HG03558 (cell line): ENCODE measurements at regions not wholly inside any gene's neighbourhood (a gene's known extent, or its start where the extent isn't known, plus 50 kb on each side); places are given as distances from the start of the nearest gene placed in this dataset.
"Not testable (repeated sequence)": the region's sequence is repeated elsewhere in the genome, so short reads cannot be mapped to it uniquely, and the experiment has no call there.

Experiments used
- ATAC-seq: cut with Tn5 transposase; IDR thresholded peaks from one replicate; pipeline ENCODE4 v1.9.1; 2021; ENCODE audit warnings: moderate number of reproducible peaks; ENCODE audit not compliant: unreplicated experiment; ENCODE audit errors: extremely low read depth

DNA sequence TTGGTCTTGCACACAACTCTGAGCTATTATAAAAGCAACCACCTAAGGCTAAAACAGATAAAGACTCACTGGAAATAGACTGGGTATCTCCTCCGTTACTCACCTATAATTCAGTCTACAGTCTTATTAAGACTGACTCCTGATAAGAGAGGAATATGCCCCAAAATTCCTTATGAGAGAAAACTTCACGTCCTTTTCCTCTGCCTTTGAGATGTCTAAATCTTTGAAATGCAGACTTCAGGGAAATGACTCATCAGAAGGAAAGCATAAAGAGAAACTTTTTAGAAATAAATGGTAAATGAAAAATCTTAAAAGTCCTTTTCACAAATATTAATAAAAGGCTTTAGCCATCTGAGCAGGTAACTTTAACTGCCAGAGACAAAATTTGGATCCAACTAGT is 187.5 kb upstream of the RTL1 start:
- no peak for ATAC-seq

DNA sequence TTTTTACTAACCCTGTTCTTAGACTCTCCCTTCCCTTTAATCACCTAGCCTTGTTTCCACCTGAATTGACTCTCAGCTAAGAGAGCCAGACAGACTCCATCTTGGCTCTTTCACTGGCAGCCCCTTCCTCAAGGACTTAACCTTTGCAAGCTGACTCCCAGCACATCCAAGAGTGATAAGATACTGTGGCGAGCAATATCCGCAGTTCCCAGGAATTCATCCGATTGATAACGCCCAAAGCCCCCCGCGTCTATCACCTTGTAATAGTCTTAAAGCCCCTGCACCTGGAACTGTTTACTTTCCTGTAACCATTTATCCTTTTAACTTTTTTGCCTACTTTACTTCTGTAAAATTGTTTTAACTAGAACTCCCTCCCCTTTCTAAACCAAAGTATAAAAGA is 191.4 kb upstream of the RTL1 start:
- ATAC-seq: not testable (repeated sequence)

DNA sequence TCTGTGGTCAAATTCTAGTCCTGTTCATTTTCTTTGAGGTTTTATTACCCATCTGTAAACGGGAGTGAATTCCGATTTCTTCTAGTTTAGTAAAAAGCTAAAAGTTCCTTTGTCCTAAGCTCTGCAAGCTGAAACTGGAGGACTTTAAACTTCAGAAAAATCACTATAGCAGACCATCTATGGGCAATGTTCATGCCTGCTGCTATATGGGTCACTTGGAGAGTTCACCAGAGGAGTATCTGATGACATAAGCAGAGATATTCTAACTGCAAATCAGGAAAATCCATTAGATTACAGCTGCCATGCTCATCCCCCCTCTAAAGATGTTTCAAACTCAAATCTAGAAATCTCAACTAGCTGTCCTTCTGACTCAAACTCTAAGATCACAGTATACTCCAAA is 193.0 kb upstream of the RTL1 start:
- ATAC-seq: no peak

DNA sequence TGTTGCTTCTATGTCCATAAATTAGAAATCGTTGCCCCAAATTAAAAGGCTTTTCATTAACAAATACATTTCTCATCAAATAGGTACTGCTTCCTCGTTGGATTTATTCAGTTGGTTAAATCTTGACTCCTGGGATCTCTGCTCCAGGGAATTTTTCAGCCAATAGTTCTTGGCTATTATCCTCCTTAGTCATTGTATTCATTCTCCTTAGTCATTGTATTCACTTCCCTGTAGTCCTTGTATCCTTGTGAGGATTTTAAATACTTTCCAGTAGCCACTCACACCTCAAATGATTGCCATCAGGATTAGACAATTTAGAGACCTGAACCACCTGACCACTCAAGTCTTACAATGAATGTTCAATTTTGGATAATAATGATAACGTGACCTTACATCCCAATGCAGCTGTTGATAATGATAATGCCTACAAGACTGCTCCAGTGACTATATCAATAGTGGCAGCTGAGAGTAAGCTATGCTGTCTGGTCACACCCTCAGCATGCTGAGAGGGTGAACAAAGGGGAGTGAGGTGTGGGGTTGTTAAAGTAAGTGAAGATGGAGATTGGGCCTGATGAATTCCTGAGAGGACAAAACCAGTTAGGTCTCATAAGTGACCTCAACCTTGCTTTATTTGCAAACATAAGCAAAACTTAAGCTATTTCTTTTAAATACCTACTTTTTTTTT is 193.7 kb upstream of the RTL1 start:
- ATAC-seq: no peak

DNA sequence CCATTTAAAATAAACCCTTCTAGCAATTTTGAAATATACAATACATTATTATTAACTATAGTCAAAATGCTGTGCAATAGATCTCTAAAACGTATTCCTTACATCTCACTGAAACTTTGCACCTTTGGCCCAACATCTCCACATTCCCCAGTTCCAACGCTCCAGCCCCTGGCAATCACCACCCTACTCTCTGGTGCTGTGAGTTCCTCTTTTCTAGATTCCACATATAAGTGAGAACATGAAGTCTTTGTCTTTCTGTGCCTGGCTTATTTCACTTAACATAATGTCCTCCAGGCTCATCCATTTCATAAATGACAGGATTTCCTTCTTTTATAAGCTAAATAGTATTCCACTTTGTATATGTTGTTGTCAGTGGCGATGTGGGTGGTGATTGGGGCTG is 194.7 kb upstream of the RTL1 start:
- no peak for ATAC-seq

DNA sequence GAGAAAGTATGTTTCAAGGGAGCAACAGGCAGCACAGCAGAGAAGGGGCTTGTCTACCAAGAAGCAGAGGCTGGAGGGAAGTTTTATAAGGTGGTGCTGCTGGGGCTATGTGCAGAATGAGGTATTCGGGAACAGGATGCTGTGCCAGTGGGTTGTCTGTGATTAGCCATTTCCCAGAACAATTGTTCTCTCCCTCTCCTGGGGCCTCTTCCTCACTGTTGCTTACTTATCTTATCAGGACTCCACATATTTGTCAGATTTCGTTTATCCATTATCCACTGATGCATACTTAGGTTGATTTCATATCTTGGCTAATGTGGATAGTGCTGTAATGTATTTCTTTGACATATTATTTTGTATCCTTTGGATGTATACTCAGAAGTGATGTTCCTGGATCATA is 195.1 kb upstream of the RTL1 start:
- no peak for ATAC-seq

DNA sequence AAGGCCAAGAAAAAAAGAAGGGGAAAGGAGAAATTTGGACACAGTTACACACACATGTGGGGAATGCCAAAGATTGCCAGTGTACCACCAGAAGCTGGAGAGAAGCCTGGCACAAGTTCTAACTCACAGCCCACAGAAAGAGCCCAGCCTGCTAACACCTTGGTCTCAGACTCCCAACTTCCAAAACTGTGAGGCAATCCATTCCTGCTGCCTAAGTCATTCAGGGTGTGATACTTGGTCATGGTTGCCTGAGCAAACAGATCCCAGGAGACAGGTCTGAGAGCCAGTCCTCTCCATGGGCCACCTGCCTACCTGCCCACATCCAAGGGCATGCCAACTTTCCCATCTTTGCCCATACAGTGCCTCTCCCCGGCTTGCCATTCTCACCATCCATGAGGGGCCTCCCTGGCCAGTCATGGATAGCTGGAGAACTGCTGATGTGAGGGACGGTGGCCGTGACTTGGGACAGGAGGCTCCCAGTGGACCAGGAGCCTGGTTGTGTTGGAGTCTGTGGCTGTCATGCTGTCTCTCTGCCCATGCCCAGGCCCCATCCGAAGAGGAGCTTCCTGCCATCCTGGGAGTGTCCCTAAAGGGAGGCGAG is 198.0 kb upstream of the RTL1 start:
- no peak for ATAC-seq

DNA sequence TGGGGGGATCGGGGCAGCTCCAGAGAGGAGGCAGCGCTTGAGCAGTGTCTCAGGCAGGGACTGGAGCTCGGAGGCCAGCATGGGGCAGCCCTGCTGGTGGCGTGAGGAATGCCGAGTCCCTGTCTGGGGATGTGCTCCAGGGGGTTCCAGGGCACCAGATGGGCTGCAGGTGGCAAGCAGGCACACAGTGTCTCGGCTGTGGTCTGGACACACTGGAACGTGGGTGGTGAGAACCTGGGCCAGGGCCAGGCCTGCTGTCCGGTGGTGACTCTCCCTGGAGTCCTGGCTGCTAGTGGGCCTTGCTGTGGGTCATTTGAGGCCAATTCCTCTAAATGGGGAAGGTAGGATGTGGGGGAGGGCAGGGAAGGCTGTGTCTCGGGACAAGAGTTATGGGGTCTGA is 199.4 kb upstream of the RTL1 start:
- ATAC-seq: no peak

DNA sequence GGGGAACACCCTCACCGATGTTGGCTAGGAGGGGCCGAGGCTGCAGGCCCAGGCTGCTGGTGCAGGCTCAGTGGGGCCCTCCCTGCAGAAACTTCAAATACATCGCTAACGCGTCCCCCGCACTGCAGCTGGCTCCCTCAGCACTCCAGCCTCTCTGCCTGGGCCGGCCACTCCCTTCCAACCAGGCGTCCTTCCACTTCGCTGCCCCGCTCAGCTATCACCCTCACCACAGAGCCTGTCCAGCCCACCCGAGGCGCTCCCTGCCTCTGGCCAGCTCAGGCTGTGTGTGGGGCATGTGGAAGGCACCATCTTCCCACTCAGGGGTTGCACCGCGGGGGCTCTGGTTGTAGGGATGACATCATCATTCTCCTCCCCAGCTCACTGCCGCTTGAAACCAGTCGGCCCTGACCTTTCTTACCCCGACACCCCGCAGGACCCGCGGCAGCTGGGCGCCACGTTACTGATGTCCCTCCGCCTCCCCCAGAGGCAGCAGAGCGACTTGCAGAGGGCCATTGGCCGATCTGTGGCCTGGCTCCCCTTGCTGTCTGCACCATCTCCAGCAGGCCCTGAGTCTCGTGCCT is 199.9 kb upstream of the RTL1 start:
- no peak for ATAC-seq

DNA sequence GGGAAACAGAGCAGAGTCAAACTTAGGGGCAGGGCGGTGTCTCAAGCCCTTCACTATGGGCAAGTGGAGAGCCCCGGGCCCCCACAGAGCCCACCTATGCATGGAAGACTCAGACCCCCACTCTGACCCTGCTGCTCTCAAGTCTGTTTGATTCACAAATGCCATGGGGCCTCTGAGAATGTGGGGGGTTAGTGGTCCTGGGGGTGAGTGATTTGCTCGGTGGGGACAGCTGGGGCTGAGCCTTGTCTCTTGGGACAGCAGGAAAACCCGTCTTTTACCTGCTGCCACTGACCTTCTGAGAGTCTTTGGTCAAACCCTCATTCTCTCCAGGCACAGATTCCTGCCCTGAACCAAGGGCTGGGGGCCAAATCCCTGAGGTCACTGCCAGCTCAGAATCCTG is 201.0 kb upstream of the RTL1 start:
- ATAC-seq: no peak

DNA sequence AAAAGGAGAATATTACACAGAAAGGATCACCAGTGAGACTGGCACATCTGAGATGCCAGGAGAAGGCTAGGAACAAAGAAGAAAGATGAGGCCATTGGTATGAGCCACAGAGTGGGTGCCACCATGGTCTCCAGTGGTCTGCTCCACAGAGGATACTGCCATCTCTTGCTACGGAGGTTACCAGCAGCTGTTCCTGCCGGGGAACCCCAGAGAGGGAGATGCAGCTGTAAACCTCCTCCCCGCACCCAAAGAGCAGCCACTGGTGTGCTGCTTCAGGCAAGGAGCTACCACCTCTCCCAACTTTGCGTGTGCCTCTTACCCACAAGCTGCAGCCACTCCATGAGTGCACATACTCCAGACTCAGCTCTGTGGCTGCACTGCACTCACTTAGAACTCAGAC is 201.5 kb upstream of the RTL1 start:
- ATAC-seq: no peak

DNA sequence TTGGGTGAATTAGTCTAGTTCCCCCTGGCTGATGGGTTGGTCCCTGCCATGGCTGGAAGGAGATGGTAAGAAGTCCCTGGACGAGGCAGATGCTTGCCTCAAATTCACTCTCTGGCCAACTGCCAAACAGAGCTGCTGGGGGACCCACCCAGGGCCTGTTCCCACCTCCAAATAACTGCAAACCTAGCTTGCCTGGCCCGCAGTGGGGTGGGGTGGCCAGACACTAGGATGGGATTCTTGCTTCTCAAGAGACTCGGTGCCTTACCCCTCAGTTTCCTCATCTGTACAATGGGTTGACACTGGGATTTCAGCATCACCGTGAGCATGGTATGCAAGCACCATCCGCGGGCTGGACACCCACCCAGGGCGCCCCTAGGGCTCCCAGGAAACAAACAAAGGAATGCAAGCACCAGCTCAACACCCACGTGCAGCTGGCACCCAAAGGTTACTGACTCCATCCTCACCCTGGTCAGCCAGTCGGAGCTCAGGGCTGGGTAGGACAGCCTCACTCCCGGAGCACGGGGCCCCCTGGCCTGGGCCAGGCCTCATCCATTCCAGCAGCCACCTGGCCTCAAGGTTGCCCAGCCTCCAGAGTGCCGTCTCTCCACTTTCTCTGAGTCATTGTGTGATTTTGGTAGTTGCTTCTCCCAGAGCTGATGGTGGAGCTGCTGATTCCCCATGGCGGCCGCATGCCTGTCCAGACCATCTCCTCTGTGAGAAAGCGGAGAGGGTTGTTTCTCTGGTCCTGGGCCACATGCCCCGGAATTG is 205.2 kb upstream of the RTL1 start:
- ATAC-seq: no peak

DNA sequence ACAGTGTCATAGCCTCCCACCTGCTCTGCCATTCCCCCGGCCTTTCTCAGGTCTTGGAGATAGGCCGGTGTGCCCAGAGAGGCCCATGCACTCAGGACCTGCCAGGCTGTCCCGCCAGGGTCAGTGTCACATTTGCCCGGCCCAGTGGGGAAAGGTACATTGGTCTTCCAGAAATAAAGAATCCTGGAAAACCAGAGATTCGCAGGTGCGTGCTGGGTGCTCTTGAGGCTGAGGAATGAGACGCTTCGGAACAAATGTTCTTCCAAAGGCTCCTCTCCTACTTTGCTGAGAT is 205.8 kb upstream of the RTL1 start:
- ATAC-seq: no peak

DNA sequence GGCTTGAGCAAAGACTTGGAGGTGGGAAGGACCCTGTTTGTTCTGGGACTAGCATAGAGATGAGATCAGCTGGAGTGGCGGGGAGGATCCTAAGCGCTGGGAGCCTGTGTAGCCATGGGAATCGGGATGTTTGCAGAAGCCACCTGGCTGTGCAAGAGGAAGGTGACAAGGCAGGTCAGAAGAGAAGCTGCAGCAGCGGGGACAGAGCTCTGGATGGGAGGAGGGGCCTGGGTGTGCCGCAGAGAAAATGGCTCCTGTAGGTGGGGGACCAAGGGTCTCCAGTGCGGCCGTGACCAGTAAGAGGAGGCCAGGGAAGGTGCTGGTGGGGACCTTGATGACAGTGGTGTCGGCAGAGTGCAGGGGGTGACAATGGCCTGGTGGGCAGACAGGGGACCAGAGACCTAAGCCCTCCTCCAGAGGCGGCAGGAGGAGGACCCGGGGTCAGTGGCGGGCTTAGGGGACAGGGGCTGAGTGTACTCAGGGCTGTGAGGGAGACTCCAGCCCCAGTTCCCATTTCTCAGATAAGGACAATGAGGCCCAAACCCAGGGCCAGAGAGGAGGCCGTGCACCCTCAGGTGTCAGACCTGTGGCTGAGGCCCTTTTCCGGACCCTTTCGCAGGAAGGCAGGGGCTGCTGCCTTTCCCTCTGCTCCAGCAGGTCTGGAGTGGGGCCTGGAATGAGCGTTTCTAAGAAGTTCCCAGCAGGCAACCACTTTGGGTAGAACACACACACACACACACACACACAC is 206.6 kb upstream of the RTL1 start:
- no peak for ATAC-seq

DNA sequence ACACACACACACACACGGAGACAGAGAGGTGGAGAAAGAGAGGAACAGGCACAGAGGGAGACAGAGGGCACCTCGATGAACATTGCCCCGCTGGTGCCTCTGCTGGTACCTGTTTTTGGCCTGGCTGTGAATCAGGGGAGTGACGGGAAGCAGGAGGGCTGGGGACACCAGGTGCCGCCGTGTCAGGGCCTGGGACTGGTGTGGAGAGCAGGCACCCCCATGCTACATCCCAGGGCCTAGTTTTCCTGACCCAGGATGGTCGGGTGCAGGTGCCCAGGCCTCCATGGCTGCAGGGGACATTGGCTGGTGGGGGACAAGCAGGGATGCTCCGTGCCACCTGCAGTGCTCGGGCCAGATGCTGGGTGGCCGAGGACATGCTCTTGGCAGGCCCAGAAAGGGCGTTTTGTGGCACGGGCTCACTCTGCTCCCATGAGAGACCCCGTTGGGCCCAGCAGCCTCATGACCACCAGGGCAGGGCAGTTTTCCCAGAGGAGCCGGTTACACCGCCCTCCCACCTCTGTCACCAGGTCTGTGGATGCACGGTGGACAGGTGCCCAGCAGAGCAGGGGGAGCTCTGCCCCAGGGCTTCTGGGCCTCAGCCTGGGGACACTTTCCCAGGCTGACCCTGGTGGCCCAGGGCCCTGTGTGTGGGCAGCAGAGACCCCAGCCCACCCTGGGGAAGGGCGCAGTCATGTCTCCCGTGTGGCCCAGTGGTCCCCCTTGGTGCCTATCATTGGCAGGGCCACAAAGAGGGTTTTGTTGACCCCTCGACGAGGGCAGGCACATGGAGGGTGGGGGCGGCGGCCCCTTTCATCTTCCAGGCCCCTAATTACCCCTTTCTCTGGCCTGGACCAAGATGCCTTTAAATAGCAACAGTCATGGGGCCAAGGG is 207.5 kb upstream of the RTL1 start:
- no peak for ATAC-seq

DNA sequence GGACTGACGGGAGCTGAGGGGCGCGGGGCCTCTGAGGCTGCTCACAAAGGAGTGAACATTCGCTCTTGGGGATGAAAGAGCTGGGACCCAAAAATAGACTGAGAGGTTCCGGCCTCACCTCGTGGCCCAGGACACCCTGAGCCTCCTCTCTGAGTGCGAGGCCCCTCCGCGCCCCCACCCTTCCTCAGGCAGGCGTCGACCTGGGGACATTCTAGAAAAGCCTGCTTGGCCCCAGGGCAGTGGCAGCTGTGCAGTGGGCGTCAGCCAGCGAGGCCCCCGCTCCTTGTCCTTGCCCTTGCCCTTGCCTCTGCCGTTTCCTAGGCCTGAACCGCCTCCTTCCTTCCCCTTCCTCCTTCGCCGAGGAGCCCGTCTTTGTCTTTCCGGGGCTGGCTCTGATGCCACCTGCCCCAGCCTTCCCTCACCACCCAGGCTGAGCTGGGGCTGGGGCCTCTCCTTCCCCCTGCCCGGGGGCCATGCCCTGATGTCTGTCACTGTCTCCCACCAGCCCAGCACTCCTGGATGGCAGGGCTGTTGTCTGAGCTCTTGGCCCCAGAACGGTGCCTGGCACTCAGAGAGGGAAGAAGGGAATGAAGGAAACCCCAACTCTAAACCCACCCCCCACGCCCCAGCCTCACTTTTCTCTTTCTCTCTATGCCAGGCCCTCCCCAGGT is 208.2 kb upstream of the RTL1 start:
- no peak for ATAC-seq

DNA sequence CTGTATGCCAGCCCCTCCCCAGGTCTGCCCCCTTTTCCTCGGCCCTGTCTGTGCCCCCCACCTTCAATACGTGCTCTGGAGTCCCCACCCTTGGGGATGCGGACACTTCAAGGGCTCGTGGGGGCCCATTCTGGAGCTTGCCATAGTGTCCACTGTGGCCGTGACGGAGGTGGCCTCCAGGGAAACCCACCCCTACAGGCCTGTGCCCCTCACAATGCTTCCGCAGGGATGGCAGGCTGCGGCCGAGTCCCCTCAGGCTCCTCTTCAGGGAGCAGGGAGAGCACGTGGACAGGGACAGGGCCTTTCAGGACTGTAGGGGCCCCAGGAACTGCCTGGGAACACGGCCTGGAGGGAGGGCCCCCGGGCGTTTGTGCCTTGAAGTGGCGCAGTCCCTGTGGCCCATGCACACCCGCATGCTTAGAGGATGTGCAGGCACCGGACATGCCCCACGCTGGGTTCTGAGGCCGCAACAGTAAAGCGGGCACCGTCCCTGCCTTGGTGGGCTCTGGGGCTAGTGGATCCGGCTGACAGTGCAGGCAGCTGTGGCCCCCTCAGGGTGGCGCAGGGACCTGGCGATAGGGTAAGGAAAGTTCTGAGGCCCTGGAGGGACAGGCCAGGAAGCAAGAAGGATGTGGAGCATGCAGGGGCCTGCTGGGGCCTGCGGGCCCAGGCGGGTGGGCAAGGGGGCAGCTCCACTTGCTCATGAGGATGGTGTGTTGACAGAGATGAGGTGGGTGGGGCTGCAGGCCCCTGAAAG is 209.0 kb upstream of the RTL1 start:
- no peak for ATAC-seq

DNA sequence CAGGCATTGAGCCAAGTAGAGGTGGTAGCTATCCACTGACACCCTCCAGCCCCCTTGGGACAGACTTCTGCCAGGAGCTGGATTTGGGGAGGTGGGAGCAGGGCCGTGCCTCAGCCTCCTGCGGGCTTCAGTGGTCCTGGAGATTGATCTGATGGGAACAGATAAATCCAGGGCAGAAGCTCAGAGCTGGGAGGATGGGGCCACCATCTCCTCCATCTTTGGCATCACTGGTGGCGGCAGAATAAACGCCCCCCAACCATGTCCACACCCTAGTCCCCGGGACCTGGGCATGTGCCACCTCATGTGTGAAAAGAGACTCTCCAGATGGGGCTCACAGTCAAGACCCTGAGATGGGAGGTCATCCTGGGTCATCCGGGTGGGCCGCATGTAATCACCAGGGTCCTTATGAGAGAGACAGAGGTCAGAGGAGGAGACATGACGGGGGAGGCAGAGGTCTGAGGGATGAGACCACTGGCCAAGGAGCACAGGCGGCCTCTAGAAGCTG is 209.6 kb upstream of the RTL1 start:
- ATAC-seq: no peak
